Brain microvascular endothelial cell (primary cell): ENCODE measurements at regions not wholly inside any gene's neighbourhood (a gene's known extent, or its start where the extent isn't known, plus 50 kb on each side); places are given as distances from the start of the nearest gene placed in this dataset.

Experiments used
- DNase-seq: peaks from one replicate; pipeline ENCODE4 v3.0.0-alpha.2; 2020
- H3K27ac ChIP-seq: fragments of 250-450 bp; sonication (Bioruptor Pico); 2 replicates; pipeline ENCODE4 v1.5.1; 2020; ENCODE audit warnings: mild to moderate bottlenecking, moderate library complexity
- H3K27me3 ChIP-seq: fragments of 250-450 bp; sonication (Bioruptor Pico); replicated peaks from 2 replicates; pipeline ENCODE4 v1.5.1; 2020; ENCODE audit warnings: mild to moderate bottlenecking
- H3K36me3 ChIP-seq: fragments of 250-450 bp; sonication (Bioruptor Pico); replicated peaks from 2 replicates; pipeline ENCODE4 v1.5.1; 2020; ENCODE audit warnings: mild to moderate bottlenecking
- H3K4me3 ChIP-seq: 2 replicates; pipeline ENCODE4 v1.5.1; 2011; ENCODE audit warnings: low read depth, mild to moderate bottlenecking, control low read depth, low read length, moderate library complexity
- CTCF ChIP-seq: IDR thresholded peaks from 2 replicates; pipeline ENCODE4 v1.5.1; 2011; ENCODE audit warnings: low read depth, mild to moderate bottlenecking, moderate library complexity, low read length, control low read depth, inconsistent platforms; ENCODE audit errors: missing control alignments
- in situ Hi-C: cut with HindIII; loops from 2 replicates; pipeline ENCODE4 v1.10.0; 2017; ENCODE audit warnings: low sequenced_read_pairs, low pct_ligation_motif_present

- no peak overlapping the region for H3K27ac ChIP-seq
- H3K36me3 ChIP-seq, result no peaks in the 10 kb centered on the region
- no peak for TF ChIP-seq CTCF
- H3K4me3 ChIP-seq, result no peak overlapping the region
- no peak for DNase-seq
- in situ Hi-C loops, result no loop called here
- no peaks in the 10 kb centered on the region for H3K27me3 ChIP-seq
Measured at GRCh38 chr3:105316331-105316730, 50.4 kb upstream of the ALCAM start.
